ENCODE measurements at regions not wholly inside any gene's neighbourhood (a gene's known extent, or its start where the extent isn't known, plus 50 kb on each side); places are given as distances from the start of the nearest gene placed in this dataset.

- no peak for TF ChIP-seq EZH2phosphoT487 (IDR thresholded peaks at IDR 0.05; ENCODE audit: low read depth, severe bottlenecking, unreplicated experiment)
- no peak for TF ChIP-seq CTCF (IDR thresholded peaks at IDR 0.05; ENCODE audit: poor library complexity)
- no peak for TF ChIP-seq EZH2 (IDR thresholded peaks at IDR 0.05; ENCODE audit: borderline replicate concordance)
- WGBS (ENCODE audit: low lambda C conversion rate, missing lambda C conversion rate), result 76% methylated on average over 11 of the region's 11 CpGs
- Histone ChIP-seq H4K20me1 (ENCODE audit: insufficient read depth, poor library complexity, severe bottlenecking) (no peaks in the 10 kb centered on the region), H3K27ac (no peak overlapping the region), H2AFZ (no peak overlapping the region), H3K4me1 (ENCODE audit: insufficient read depth) (peaks cover 6% of the 10 kb centered on the region), H3K36me3 (replicated peaks; ENCODE audit: insufficient read depth, low read depth) (no peaks in the 10 kb centered on the region), H3K4me2 (peak overlapping the region; percentile 7), H3K9me2 (replicated peaks; ENCODE audit: insufficient read depth) (no peaks in the 10 kb centered on the region), H3K4me3 (no peak overlapping the region), H3K27me3 (no peaks in the 10 kb centered on the region), H3K9me3 (ENCODE audit: low read depth) (no peaks in the 10 kb centered on the region), H3K79me2 (no peaks in the 10 kb centered on the region)
- DNase-seq (ENCODE audit: low spot score), result no peak
These were observed 97.7 kb upstream of the SMARCA2 start for GRCh38 chr9:1917396-1917935.

- no peak for TF ChIP-seq EZH2phosphoT487 (IDR thresholded peaks at IDR 0.05; ENCODE audit: low read depth, severe bottlenecking, unreplicated experiment)
- TF ChIP-seq CTCF (IDR thresholded peaks at IDR 0.05; ENCODE audit: poor library complexity), result no peak
- TF ChIP-seq EZH2 (IDR thresholded peaks at IDR 0.05; ENCODE audit: borderline replicate concordance), result no peak
- no peaks in the 10 kb centered on the region for H3K27me3 ChIP-seq
- H3K4me2 ChIP-seq, result peak overlapping the region; percentile 7
- no peaks in the 10 kb centered on the region for H3K79me2 ChIP-seq
- WGBS (ENCODE audit: low lambda C conversion rate, missing lambda C conversion rate), result 66% methylated on average over 3 of the region's 3 CpGs
- H4K20me1 ChIP-seq (ENCODE audit: insufficient read depth, poor library complexity, severe bottlenecking), result no peaks in the 10 kb centered on the region
- H2AFZ ChIP-seq, result no peak overlapping the region
- H3K4me3 ChIP-seq, result no peak overlapping the region
- no peaks in the 10 kb centered on the region for H3K36me3 ChIP-seq (replicated peaks; ENCODE audit: insufficient read depth, low read depth)
- no peaks in the 10 kb centered on the region for H3K9me2 ChIP-seq (replicated peaks; ENCODE audit: insufficient read depth)
- peaks cover 6% of the 10 kb centered on the region for H3K4me1 ChIP-seq (ENCODE audit: insufficient read depth)
- no peaks in the 10 kb centered on the region for H3K9me3 ChIP-seq (ENCODE audit: low read depth)
- no peak overlapping the region for H3K27ac ChIP-seq
- no peak for DNase-seq (ENCODE audit: low spot score)
These were observed 97.0 kb upstream of the SMARCA2 start for GRCh38 chr9:1918108-1918507.

GRCh38 chr9:1918622-1919021 is 96.5 kb upstream of the SMARCA2 start:
- Histone ChIP-seq H3K27me3 (no peaks in the 10 kb centered on the region), H3K9me2 (replicated peaks; ENCODE audit: insufficient read depth) (no peaks in the 10 kb centered on the region), H3K4me1 (ENCODE audit: insufficient read depth) (peaks cover 6% of the 10 kb centered on the region), H2AFZ (no peak overlapping the region), H3K27ac (no peak overlapping the region), H3K4me2 (no peak overlapping the region), H3K9me3 (ENCODE audit: low read depth) (no peaks in the 10 kb centered on the region), H3K4me3 (no peak overlapping the region), H3K79me2 (no peaks in the 10 kb centered on the region), H4K20me1 (ENCODE audit: insufficient read depth, poor library complexity, severe bottlenecking) (no peaks in the 10 kb centered on the region), H3K36me3 (replicated peaks; ENCODE audit: insufficient read depth, low read depth) (no peaks in the 10 kb centered on the region)
- TF ChIP-seq EZH2phosphoT487 (IDR thresholded peaks at IDR 0.05; ENCODE audit: low read depth, severe bottlenecking, unreplicated experiment), result no peak
- no peak for TF ChIP-seq EZH2 (IDR thresholded peaks at IDR 0.05; ENCODE audit: borderline replicate concordance)
- no peak for TF ChIP-seq CTCF (IDR thresholded peaks at IDR 0.05; ENCODE audit: poor library complexity)
- 60% methylated on average over 5 of the region's 5 CpGs for WGBS (ENCODE audit: low lambda C conversion rate, missing lambda C conversion rate)
- DNase-seq (ENCODE audit: low spot score), result no peak

GRCh38 chr9:1919229-1919628 is 95.9 kb upstream of the SMARCA2 start:
- WGBS (ENCODE audit: low lambda C conversion rate, missing lambda C conversion rate), result 77% methylated on average over 4 of the region's 4 CpGs
- Histone ChIP-seq H3K4me3 (no peak overlapping the region), H3K79me2 (no peaks in the 10 kb centered on the region), H3K4me1 (ENCODE audit: insufficient read depth) (peaks cover 6% of the 10 kb centered on the region), H3K9me2 (replicated peaks; ENCODE audit: insufficient read depth) (no peaks in the 10 kb centered on the region), H3K27ac (no peak overlapping the region), H4K20me1 (ENCODE audit: insufficient read depth, poor library complexity, severe bottlenecking) (no peaks in the 10 kb centered on the region), H2AFZ (no peak overlapping the region), H3K27me3 (no peaks in the 10 kb centered on the region), H3K9me3 (ENCODE audit: low read depth) (no peaks in the 10 kb centered on the region), H3K36me3 (replicated peaks; ENCODE audit: insufficient read depth, low read depth) (no peaks in the 10 kb centered on the region), H3K4me2 (no peak overlapping the region)
- no peak for DNase-seq (ENCODE audit: low spot score)
- TF ChIP-seq CTCF (IDR thresholded peaks at IDR 0.05; ENCODE audit: poor library complexity) (no peak), EZH2 (IDR thresholded peaks at IDR 0.05; ENCODE audit: borderline replicate concordance) (no peak), EZH2phosphoT487 (IDR thresholded peaks at IDR 0.05; ENCODE audit: low read depth, severe bottlenecking, unreplicated experiment) (no peak)

All from hepatocyte (in vitro differentiated cells).